GM19372 (cell line): ENCODE measurements at regions not wholly inside any gene's neighbourhood (a gene's known extent, or its start where the extent isn't known, plus 50 kb on each side); places are given as distances from the start of the nearest gene placed in this dataset.
"Not testable (repeated sequence)": the region's sequence is repeated elsewhere in the genome, so short reads cannot be mapped to it uniquely, and the experiment has no call there.

Experiments
- ATAC-seq: cut with Tn5 transposase; IDR thresholded peaks from one replicate; pipeline ENCODE4 v1.9.1; 2021; ENCODE audit warnings: mild to moderate bottlenecking, low read depth, moderate library complexity; ENCODE audit not compliant: unreplicated experiment

- ATAC-seq = no peak
These were observed 138.8 kb upstream of the POC5 start for GRCh38 chr5:75856056-75856455.

DNA sequence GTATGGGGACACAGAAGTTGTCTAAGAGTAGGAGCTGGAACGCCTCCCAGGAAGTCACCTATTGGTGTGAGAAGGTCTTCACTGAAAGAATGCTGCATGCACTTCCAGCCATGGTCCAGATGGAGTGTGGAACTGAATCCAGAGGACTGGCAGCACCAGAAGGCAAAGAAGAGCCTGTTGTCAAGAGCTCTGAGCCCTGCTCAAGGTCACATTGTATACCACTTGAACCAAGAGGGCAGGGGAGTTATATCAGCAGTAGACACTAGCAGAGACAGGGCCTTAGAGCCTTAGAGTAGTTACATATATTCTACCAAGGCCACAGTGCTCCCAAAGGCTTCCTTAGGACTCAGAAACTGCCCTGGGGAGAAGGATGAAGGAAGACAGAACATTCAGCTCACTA, 130.8 kb upstream of the POC5 start:
- no peak for ATAC-seq

- peak; percentile 91 for ATAC-seq
These were observed 130.4 kb upstream of the POC5 start for GRCh38 chr5:75847561-75848021.

DNA sequence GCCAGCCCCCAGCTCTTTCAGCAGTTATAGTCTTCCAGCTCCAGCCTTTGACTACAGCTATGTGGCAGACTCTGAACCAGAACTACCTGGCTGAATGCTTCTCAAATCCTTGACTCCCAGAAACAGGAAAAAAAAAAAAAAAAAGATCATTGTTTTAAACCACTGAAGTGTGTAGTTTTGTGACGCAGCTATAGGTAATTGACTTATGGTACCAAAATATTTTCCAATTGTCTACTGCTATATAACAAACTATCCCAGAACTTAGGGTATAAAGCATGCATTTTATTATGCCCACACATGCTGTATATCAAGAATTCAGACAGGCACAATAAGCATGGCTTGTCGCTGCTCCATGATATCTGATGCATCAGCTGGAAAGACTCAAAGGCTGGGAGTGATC, 127.1 kb upstream of the POC5 start:
- no peak for ATAC-seq

DNA sequence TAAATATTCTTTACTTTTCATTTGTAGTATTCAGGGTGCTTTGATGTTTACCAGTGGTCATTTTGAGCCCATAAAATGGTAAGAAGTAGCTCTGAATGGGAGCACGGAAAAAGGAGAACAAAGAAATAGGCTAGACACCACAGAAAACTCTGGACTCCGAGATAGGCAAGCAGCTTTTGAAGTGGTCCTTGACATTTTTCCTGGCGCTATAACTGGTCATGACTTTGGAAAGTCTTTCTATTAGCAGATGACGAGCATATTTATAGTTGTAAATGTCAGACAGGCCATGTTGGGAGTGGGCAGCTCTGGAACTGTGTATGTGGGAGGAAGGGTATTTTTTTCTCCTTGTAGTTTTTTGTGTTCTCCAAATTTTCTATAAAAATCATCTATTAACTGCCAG, 126.1 kb upstream of the POC5 start:
- no peak for ATAC-seq

GRCh38 chr5:75839547-75839946, 122.3 kb upstream of the POC5 start:
- ATAC-seq = no peak

DNA sequence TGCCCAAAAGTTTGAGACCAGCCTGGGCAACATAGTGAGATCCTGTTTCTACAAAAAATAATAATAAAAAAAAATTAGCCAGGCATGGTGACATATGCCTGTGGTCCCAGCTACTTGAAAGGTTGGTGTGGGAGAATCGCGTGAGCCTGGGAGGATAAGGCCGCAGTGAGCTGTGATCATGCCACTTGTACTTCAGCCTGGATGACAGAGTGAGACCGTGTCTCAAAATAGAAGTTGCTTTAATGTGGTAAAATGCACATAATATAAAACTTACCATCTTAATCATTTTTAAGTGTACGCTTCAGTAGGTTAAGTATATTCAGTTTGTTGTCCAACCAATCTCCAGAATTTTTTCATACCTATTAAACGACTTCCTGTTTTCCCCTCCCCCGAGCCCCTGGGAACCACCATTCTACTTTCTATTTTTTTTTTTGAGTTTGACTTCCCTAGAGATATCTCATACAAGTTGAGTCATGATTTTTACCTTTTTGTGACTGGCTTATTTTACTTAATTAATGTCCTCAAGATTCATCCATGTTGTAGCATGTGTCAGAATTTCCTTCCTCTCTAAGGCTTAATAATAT, 120.1 kb upstream of the POC5 start:
- no peak for ATAC-seq

DNA sequence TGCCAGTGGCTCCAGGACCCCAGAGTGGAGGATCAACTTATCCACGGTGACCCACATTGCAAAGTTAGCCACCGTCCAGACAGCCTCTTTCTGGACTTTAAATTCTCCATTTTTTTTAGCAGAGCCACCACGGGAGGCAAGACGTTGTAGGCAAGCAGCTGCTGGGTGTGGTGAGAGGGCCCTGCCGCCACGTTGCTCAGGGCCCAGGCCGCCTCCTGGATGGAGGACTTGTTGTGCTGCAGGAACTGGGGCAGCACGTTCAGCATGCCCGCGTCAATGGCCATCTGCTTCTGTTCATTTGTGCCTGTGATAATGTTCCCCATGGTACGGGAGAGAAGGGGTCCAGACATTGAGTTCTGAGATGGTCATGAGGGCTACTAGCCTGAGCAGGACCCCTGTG, 114.3 kb upstream of the POC5 start:
- no peak for ATAC-seq

DNA sequence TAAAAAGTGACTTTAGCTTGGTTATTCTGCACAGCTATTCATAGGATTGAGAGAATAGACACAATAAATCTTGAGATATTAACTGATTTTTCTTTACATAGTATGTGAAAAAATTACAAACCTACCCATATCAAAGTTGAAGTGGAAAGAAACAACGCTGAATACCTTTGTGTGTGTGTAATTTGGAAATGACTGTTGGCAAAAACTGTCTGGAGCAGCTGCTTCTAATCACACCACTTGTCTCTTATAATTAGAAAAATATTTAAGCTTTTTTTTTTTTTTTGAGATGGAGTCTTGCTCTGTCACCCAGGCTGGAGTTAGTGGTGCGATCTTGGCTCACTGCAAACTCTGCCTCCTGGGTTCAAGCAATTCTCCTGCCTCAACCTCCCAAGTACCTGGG, 110.8 kb upstream of the POC5 start:
- ATAC-seq = no peak

DNA sequence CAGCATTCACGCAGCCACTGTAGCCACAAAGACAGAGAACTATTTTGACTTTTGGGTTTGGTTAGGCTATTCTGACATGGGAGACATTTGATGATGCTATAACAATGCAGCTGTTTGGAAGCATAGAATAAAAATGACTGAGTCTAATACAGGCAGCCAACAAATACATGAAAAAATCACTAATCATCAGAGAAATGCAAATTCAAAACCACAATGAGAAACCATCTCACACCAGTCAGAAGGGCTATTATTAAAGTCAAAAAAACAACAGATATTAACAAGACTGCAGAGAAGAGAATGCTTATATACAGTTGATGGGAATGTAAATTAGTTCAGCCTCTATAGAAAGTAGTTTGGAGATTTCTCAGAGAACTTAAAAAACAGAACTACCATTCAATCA, 107.1 kb upstream of the POC5 start:
- ATAC-seq = no peak

- ATAC-seq = no peak
These were observed 106.6 kb upstream of the POC5 start for GRCh38 chr5:75823811-75824210.

DNA sequence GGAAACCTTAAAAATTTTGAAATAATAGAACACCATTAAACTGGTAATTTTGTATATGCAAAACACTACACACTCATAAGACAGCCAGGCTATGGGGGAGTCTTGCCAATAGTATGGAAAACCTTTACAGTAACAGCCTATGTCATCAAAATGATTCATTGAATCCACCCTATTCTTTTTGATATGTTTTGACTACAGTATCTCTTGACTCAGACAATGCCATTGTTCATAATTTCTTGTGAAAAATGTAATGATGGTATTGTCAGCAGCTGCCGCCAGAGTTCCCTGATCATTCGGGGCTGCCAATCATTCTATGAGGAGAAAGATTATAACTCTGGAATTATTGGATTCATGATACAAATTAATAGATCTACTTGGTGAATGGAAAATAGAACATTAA, 101.4 kb upstream of the POC5 start:
- ATAC-seq = no peak

DNA sequence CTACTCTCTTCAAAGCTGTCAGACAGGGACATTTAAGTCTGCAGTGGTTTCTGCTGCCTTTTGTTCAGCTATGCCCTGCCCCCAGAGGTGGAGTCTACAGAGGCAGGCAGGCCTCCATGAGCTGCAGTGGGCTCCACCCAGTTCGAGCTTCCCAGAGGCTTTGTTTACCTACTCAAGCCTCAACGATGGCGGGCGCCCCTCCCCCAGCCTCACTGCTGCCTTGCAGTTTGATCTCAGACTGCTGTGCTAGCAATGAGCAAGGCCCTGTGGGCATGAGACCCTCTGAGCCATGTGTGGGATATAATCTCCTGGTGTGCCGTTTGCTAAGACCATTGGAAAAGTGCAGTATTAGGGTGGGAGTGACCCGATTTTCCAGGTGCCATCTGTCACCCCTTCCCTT, 82.5 kb upstream of the POC5 start:
- not testable (repeated sequence) for ATAC-seq

GRCh38 chr5:75769338-75769737, 52.1 kb upstream of the POC5 start:
- not testable (repeated sequence) for ATAC-seq
